ENCODE measurements at regions not wholly inside any gene's neighbourhood (a gene's known extent, or its start where the extent isn't known, plus 50 kb on each side); places are given as distances from the start of the nearest gene placed in this dataset.
A peak's percentile ranks its signal among the peaks of the same experiment; 100 is the strongest.

- DNase-seq (ENCODE audit: low read depth in 3 of 3, low spot score in 2 of 3) = no peak
These were observed 605.5 kb upstream of the PITX2 start for GRCh38 chr4:111228396-111228795.

- no peak for DNase-seq (ENCODE audit: low read depth in 3 of 3, low spot score in 2 of 3)
These were observed 606.0 kb upstream of the PITX2 start for GRCh38 chr4:111228874-111229273.

- DNase-seq (ENCODE audit: low read depth in 3 of 3, low spot score in 2 of 3) = no peak
These were observed 607.4 kb upstream of the PITX2 start for GRCh38 chr4:111230265-111230664.

- DNase-seq (ENCODE audit: low read depth in 3 of 3, low spot score in 2 of 3) = no peak
These were observed 608.4 kb upstream of the PITX2 start for GRCh38 chr4:111231281-111231680.

GRCh38 chr4:111234939-111235338 is 612.1 kb upstream of the PITX2 start:
- no peak for DNase-seq (ENCODE audit: low read depth in 3 of 3, low spot score in 2 of 3)

- DNase-seq (ENCODE audit: low read depth in 3 of 3, low spot score in 2 of 3) = no peak
These were observed 641.0 kb upstream of the PITX2 start for GRCh38 chr4:111263836-111264235.

GRCh38 chr4:111266937-111267336 is 644.1 kb upstream of the PITX2 start:
- no peak for DNase-seq (ENCODE audit: low read depth in 3 of 3, low spot score in 2 of 3)

GRCh38 chr4:111267786-111268185 is 644.9 kb upstream of the PITX2 start:
- no peak for DNase-seq (ENCODE audit: low read depth in 3 of 3, low spot score in 2 of 3)

- DNase-seq (ENCODE audit: low read depth in 3 of 3, low spot score in 2 of 3) = no peak
These were observed 646.0 kb upstream of the PITX2 start for GRCh38 chr4:111268769-111269414.

GRCh38 chr4:111269439-111269838 is 646.6 kb upstream of the PITX2 start:
- DNase-seq (ENCODE audit: low read depth in 3 of 3, low spot score in 2 of 3) = peak in 1 of 3 donors; percentile 2

- DNase-seq (ENCODE audit: low read depth in 3 of 3, low spot score in 2 of 3) = no peak
These were observed 651.2 kb upstream of the PITX2 start for GRCh38 chr4:111274060-111274459.

GRCh38 chr4:111274486-111274885 is 651.6 kb upstream of the PITX2 start:
- DNase-seq (ENCODE audit: low read depth in 3 of 3, low spot score in 2 of 3) = no peak

GRCh38 chr4:111281219-111281618 is 658.3 kb upstream of the PITX2 start:
- DNase-seq (ENCODE audit: low read depth in 3 of 3, low spot score in 2 of 3) = no peak

- DNase-seq (ENCODE audit: low read depth in 3 of 3, low spot score in 2 of 3) = no peak
These were observed 659.2 kb upstream of the PITX2 start for GRCh38 chr4:111282035-111282434.

- peak in 1 of 3 donors; percentile 8 for DNase-seq (ENCODE audit: low read depth in 3 of 3, low spot score in 2 of 3)
These were observed 660.3 kb upstream of the PITX2 start for GRCh38 chr4:111283066-111283677.

GRCh38 chr4:111296466-111296865 is 673.6 kb upstream of the PITX2 start:
- no peak for DNase-seq (ENCODE audit: low read depth in 3 of 3, low spot score in 2 of 3)

- DNase-seq (ENCODE audit: low read depth in 3 of 3, low spot score in 2 of 3) = no peak
These were observed 680.9 kb upstream of the PITX2 start for GRCh38 chr4:111303806-111304205.

GRCh38 chr4:111323496-111323895 is 700.6 kb upstream of the PITX2 start:
- DNase-seq (ENCODE audit: low read depth in 3 of 3, low spot score in 2 of 3) = no peak

- no peak for DNase-seq (ENCODE audit: low read depth in 3 of 3, low spot score in 2 of 3)
These were observed 701.0 kb upstream of the PITX2 start for GRCh38 chr4:111323916-111324315.

- DNase-seq (ENCODE audit: low read depth in 3 of 3, low spot score in 2 of 3) = no peak
These were observed 703.6 kb upstream of the PITX2 start for GRCh38 chr4:111326450-111326849.

GRCh38 chr4:111330786-111331185 is 707.9 kb upstream of the PITX2 start:
- DNase-seq (ENCODE audit: low read depth in 3 of 3, low spot score in 2 of 3) = no peak

GRCh38 chr4:111334361-111334760 is 711.5 kb upstream of the PITX2 start:
- DNase-seq (ENCODE audit: low read depth in 3 of 3, low spot score in 2 of 3) = no peak
